Skeletal muscle tissue (tissue), 3 donors: ENCODE measurements at regions not wholly inside any gene's neighbourhood (a gene's known extent, or its start where the extent isn't known, plus 50 kb on each side); places are given as distances from the start of the nearest gene placed in this dataset.

ENCODE experiments used
- H3K27ac ChIP-seq: one replicate; pipeline ENCODE4 v1.7.0; 2013; ENCODE audit warnings: mild to moderate bottlenecking, low read depth, low read length, inconsistent platforms
- H3K27me3 ChIP-seq, 3 donors: one replicate each; pipeline ENCODE4 v1.7.0; 2013; ENCODE audit warnings: low read length in 3 of 3; ENCODE audit not compliant: control insufficient read depth in 3 of 3, insufficient read depth in 3 of 3
- H3K36me3 ChIP-seq, 3 donors: one replicate each; pipeline ENCODE4 v1.7.0; 2013; ENCODE audit warnings: low read length in 3 of 3; ENCODE audit not compliant: control insufficient read depth in 3 of 3, insufficient read depth in 3 of 3
- H3K4me1 ChIP-seq, 3 donors: one replicate each; pipeline ENCODE4 v1.7.0; 2013; ENCODE audit warnings: low read length in 3 of 3, mild to moderate bottlenecking in 3 of 3; ENCODE audit not compliant: control insufficient read depth in 3 of 3, insufficient read depth in 3 of 3
- H3K4me3 ChIP-seq, 3 donors: one replicate each; pipeline ENCODE4 v1.7.0; 2013; ENCODE audit warnings: low read length in 3 of 3
- H3K9ac ChIP-seq, 3 donors: one replicate each; pipeline ENCODE4 v1.7.0; 2013; ENCODE audit warnings: low read length in 3 of 3, mild to moderate bottlenecking in 3 of 3, moderate library complexity in 2 of 3, low read depth in 1 of 3
- H3K9me3 ChIP-seq, 3 donors: one replicate each; pipeline ENCODE4 v1.7.0; 2013; ENCODE audit warnings: low read length in 3 of 3; ENCODE audit not compliant: control insufficient read depth in 3 of 3
- donor health status: Osteomylitis.

GRCh38 chr11:120019191-120019590 lies 118.7 kb downstream of the TRIM29 start:
- Histone ChIP-seq H3K27ac (no peak overlapping the region), H3K9me3 (no peaks in the 10 kb centered on the region), H3K4me3 (no peak overlapping the region), H3K27me3 (peaks cover 20 to 55% (median 36%) of the 10 kb centered on the region in 3 donors), H3K36me3 (no peaks in the 10 kb centered on the region), H3K4me1 (no peaks in the 10 kb centered on the region), H3K9ac (no peak overlapping the region)

GRCh38 chr11:120017582-120018150 lies 120.2 kb downstream of the TRIM29 start:
- no peaks in the 10 kb centered on the region for H3K36me3 ChIP-seq
- peaks cover 0 to 4% (median 0%) of the 10 kb centered on the region in 3 donors for H3K4me1 ChIP-seq
- no peak overlapping the region for H3K4me3 ChIP-seq
- H3K27ac ChIP-seq: no peak overlapping the region
- no peaks in the 10 kb centered on the region for H3K9me3 ChIP-seq
- no peak overlapping the region for H3K9ac ChIP-seq
- H3K27me3 ChIP-seq: peaks cover 18 to 47% (median 39%) of the 10 kb centered on the region in 3 donors

GRCh38 chr11:120013325-120014250 lies 124.3 kb downstream of the TRIM29 start:
- no peak overlapping the region for H3K4me3 ChIP-seq
- no peaks in the 10 kb centered on the region for H3K36me3 ChIP-seq
- H3K27me3 ChIP-seq: peaks cover 23 to 65% (median 44%) of the 10 kb centered on the region in 3 donors
- peak overlapping the region in 1 of 3 donors; percentile 8 for H3K9ac ChIP-seq
- peaks cover 0 to 4% (median 0%) of the 10 kb centered on the region in 3 donors for H3K4me1 ChIP-seq
- H3K27ac ChIP-seq: no peak overlapping the region
- no peaks in the 10 kb centered on the region for H3K9me3 ChIP-seq

- Histone ChIP-seq H3K9me3 (no peaks in the 10 kb centered on the region), H3K4me1 (peaks cover 0 to 4% (median 0%) of the 10 kb centered on the region in 3 donors), H3K27ac (no peak overlapping the region), H3K4me3 (no peak overlapping the region), H3K9ac (no peak overlapping the region), H3K36me3 (no peaks in the 10 kb centered on the region), H3K27me3 (peaks cover 22 to 55% (median 43%) of the 10 kb centered on the region in 3 donors)
Observed at GRCh38 chr11:120012245-120012644, 125.7 kb downstream of the TRIM29 start.

- no peak overlapping the region for H3K4me3 ChIP-seq
- no peaks in the 10 kb centered on the region for H3K9me3 ChIP-seq
- H3K4me1 ChIP-seq: peaks cover 0 to 4% (median 0%) of the 10 kb centered on the region in 3 donors
- H3K27ac ChIP-seq: no peak overlapping the region
- H3K9ac ChIP-seq: no peak overlapping the region
- peaks cover 21 to 51% (median 39%) of the 10 kb centered on the region in 3 donors for H3K27me3 ChIP-seq
- no peaks in the 10 kb centered on the region for H3K36me3 ChIP-seq
Observed at GRCh38 chr11:120011836-120012235, 126.1 kb downstream of the TRIM29 start.

GRCh38 chr11:120010775-120011174 lies 127.1 kb downstream of the TRIM29 start:
- H3K4me1 ChIP-seq: peaks cover 0 to 4% (median 0%) of the 10 kb centered on the region in 3 donors
- H3K9me3 ChIP-seq: no peaks in the 10 kb centered on the region
- H3K27me3 ChIP-seq: peaks cover 15 to 41% (median 30%) of the 10 kb centered on the region in 3 donors
- no peak overlapping the region for H3K27ac ChIP-seq
- no peak overlapping the region for H3K4me3 ChIP-seq
- H3K36me3 ChIP-seq: no peaks in the 10 kb centered on the region
- H3K9ac ChIP-seq: no peak overlapping the region

GRCh38 chr11:120009938-120010337 lies 128.0 kb downstream of the TRIM29 start:
- no peak overlapping the region for H3K27ac ChIP-seq
- H3K9me3 ChIP-seq: no peaks in the 10 kb centered on the region
- peaks cover 14 to 36% (median 26%) of the 10 kb centered on the region in 3 donors for H3K27me3 ChIP-seq
- no peak overlapping the region for H3K9ac ChIP-seq
- no peaks in the 10 kb centered on the region for H3K36me3 ChIP-seq
- no peak overlapping the region for H3K4me3 ChIP-seq
- peaks cover 0 to 4% (median 0%) of the 10 kb centered on the region in 3 donors for H3K4me1 ChIP-seq

GRCh38 chr11:120007144-120007543 lies 130.8 kb downstream of the TRIM29 start:
- Histone ChIP-seq H3K4me1 (no peaks in the 10 kb centered on the region), H3K36me3 (no peaks in the 10 kb centered on the region), H3K4me3 (no peak overlapping the region), H3K27me3 (peaks cover 8 to 28% (median 13%) of the 10 kb centered on the region in 3 donors), H3K9ac (no peak overlapping the region), H3K27ac (no peak overlapping the region), H3K9me3 (no peaks in the 10 kb centered on the region)

GRCh38 chr11:120004723-120005122 lies 133.2 kb downstream of the TRIM29 start:
- Histone ChIP-seq H3K27ac (no peak overlapping the region), H3K9ac (no peak overlapping the region), H3K27me3 (peaks cover 6 to 30% (median 14%) of the 10 kb centered on the region in 3 donors), H3K9me3 (no peaks in the 10 kb centered on the region), H3K36me3 (no peaks in the 10 kb centered on the region), H3K4me1 (no peaks in the 10 kb centered on the region), H3K4me3 (no peak overlapping the region)
